Endodermal cell (in vitro differentiated cells): ENCODE measurements at regions not wholly inside any gene's neighbourhood (a gene's known extent, or its start where the extent isn't known, plus 50 kb on each side); places are given as distances from the start of the nearest gene placed in this dataset.

ENCODE experiments used
- DNase-seq: peaks from one replicate; pipeline ENCODE4 v3.0.0-alpha.2; 2017
- H3K27ac ChIP-seq: 2 replicates; pipeline ENCODE4 v1.5.1; 2013; ENCODE audit warnings: mild to moderate bottlenecking, low read depth, low read length, moderate library complexity
- H3K27me3 ChIP-seq: 2 replicates; pipeline ENCODE4 v1.6.1; 2013; ENCODE audit warnings: mild to moderate bottlenecking, low read length, moderate library complexity; ENCODE audit not compliant: insufficient read depth, control insufficient read depth, poor library complexity, severe bottlenecking
- H3K36me3 ChIP-seq: 2 replicates; pipeline ENCODE4 v1.7.0; 2013; ENCODE audit warnings: mild to moderate bottlenecking, low read length, moderate library complexity; ENCODE audit not compliant: control insufficient read depth, insufficient read depth
- H3K4me1 ChIP-seq: one replicate; pipeline ENCODE4 v1.7.0; 2013; ENCODE audit warnings: low read length; ENCODE audit not compliant: control insufficient read depth, insufficient read depth
- H3K4me3 ChIP-seq: 2 replicates; pipeline ENCODE4 v1.5.1; 2013; ENCODE audit warnings: mild to moderate bottlenecking, low read length, moderate library complexity
- H3K9ac ChIP-seq: 2 replicates; pipeline ENCODE4 v1.6.1; 2013; ENCODE audit warnings: mild to moderate bottlenecking, low read length, moderate library complexity; ENCODE audit not compliant: poor library complexity, severe bottlenecking; ENCODE audit errors: extremely low read depth
- H3K9me3 ChIP-seq: 2 replicates; pipeline ENCODE4 v1.6.1; 2013; ENCODE audit warnings: mild to moderate bottlenecking, low read length, moderate library complexity; ENCODE audit not compliant: control insufficient read depth
- H3K27ac Mint-ChIP-seq: 2 replicates; pipeline ENCODE4 v1.8.0; 2020; ENCODE audit warnings: mixed read lengths
- H3K27me3 Mint-ChIP-seq: 2 replicates; pipeline ENCODE4 v1.8.0; 2021; ENCODE audit warnings: mild to moderate bottlenecking, mixed read lengths; ENCODE audit not compliant: insufficient read depth
- H3K36me3 Mint-ChIP-seq: 2 replicates; pipeline ENCODE4 v1.8.0; 2020; ENCODE audit warnings: low read depth, mixed read lengths
- H3K4me1 Mint-ChIP-seq: 2 replicates; pipeline ENCODE4 v1.8.0; 2020; ENCODE audit warnings: mixed read lengths
- H3K4me3 Mint-ChIP-seq: 2 replicates; pipeline ENCODE4 v1.8.0; 2020; ENCODE audit warnings: mild to moderate bottlenecking, moderate library complexity, mixed read lengths
- H3K9me3 Mint-ChIP-seq: 2 replicates; pipeline ENCODE4 v1.8.0; 2020; ENCODE audit warnings: mild to moderate bottlenecking, mixed read lengths
- CTCF ChIP-seq: fragments of 200-600 bp; sonication (generic); conservative IDR thresholded peaks from 2 replicates; pipeline ENCODE4 v1.5.0; 2021; ENCODE audit warnings: antibody characterized with exemption, mild to moderate bottlenecking
- WGBS, 2 experiments: methylation state at CpG; one replicate each; pipeline versions ENCODE4 v1.1.5 to v1.1.7; 2013; ENCODE audit warnings: missing lambda C conversion rate in 2 of 2, mixed read lengths in 1 of 2; ENCODE audit not compliant: insufficient coverage in 1 of 2, insufficient read length in 1 of 2; 5-methylcytosine and 5-hydroxymethylcytosine counted together

GRCh38 chrX:42106556-42106955 is 183.2 kb upstream of the CASK start:
- no peak overlapping the region for H3K27ac ChIP-seq
- TF ChIP-seq CTCF, result no peak
- no peaks in the 10 kb centered on the region for H3K4me1 ChIP-seq
- no peak for DNase-seq
- 98% methylated on average over 2 of the region's 2 CpGs; no CpG with 5 or more reads in 1 of the 2 experiments for WGBS, 2 experiments
- Mint-ChIP-seq H3K4me1 (peaks cover 5% of the 10 kb centered on the region), H3K36me3 (no peaks in the 10 kb centered on the region), H3K4me3 (no peak overlapping the region), H3K27me3 (no peaks in the 10 kb centered on the region), H3K9me3 (peaks cover 38% of the 10 kb centered on the region), H3K27ac (no peak overlapping the region)
- H3K36me3 ChIP-seq, result no peaks in the 10 kb centered on the region
- no peak overlapping the region for H3K4me3 ChIP-seq
- H3K9me3 ChIP-seq, result no peaks in the 10 kb centered on the region
- no peaks in the 10 kb centered on the region for H3K27me3 ChIP-seq
- H3K9ac ChIP-seq, result no peak overlapping the region

GRCh38 chrX:42102586-42103282 is 179.4 kb upstream of the CASK start:
- Histone ChIP-seq H3K9ac (no peak overlapping the region), H3K36me3 (no peaks in the 10 kb centered on the region), H3K4me1 (no peaks in the 10 kb centered on the region), H3K27ac (no peak overlapping the region), H3K9me3 (no peaks in the 10 kb centered on the region), H3K27me3 (no peaks in the 10 kb centered on the region), H3K4me3 (no peak overlapping the region)
- TF ChIP-seq CTCF, result peak; percentile 36
- Mint-ChIP-seq H3K36me3 (no peaks in the 10 kb centered on the region), H3K27ac (no peak overlapping the region), H3K4me3 (no peak overlapping the region), H3K27me3 (no peaks in the 10 kb centered on the region), H3K9me3 (peaks cover 37% of the 10 kb centered on the region), H3K4me1 (no peaks in the 10 kb centered on the region)
- DNase-seq, result no peak
- WGBS, 2 experiments, result 83 to 97% methylated on average over 3 to 4 of the region's 4 CpGs

GRCh38 chrX:42098900-42099299 is 175.5 kb upstream of the CASK start:
- Mint-ChIP-seq H3K4me1 (peaks cover 6% of the 10 kb centered on the region), H3K27ac (no peak overlapping the region), H3K4me3 (no peak overlapping the region), H3K27me3 (no peaks in the 10 kb centered on the region), H3K9me3 (peaks cover 39% of the 10 kb centered on the region), H3K36me3 (no peaks in the 10 kb centered on the region)
- no peak overlapping the region for H3K27ac ChIP-seq
- DNase-seq, result peak; percentile 63
- H3K27me3 ChIP-seq, result no peaks in the 10 kb centered on the region
- no peak for TF ChIP-seq CTCF
- no peak overlapping the region for H3K9ac ChIP-seq
- WGBS, 2 experiments, result 83% methylated on average over 11 of the region's 11 CpGs; no CpG with 5 or more reads in 1 of the 2 experiments
- no peaks in the 10 kb centered on the region for H3K36me3 ChIP-seq
- no peaks in the 10 kb centered on the region for H3K4me1 ChIP-seq
- no peak overlapping the region for H3K4me3 ChIP-seq
- no peaks in the 10 kb centered on the region for H3K9me3 ChIP-seq
